ENCODE measurements at regions not wholly inside any gene's neighbourhood (a gene's known extent, or its start where the extent isn't known, plus 50 kb on each side); places are given as distances from the start of the nearest gene placed in this dataset.

GRCh38 chr22:49113758-49114157, 713.9 kb downstream of the BRD1 start:
- H3K4me3 Mint-ChIP-seq: no peak overlapping the region
- Histone ChIP-seq H3K79me2 (replicated peaks; ENCODE audit: insufficient read depth) (no peaks in the 10 kb centered on the region), H3F3A (replicated peaks; ENCODE audit: low read depth) (no peaks in the 10 kb centered on the region), H3K4me3 (no peak overlapping the region), H3K27ac (ENCODE audit: low read depth) (no peak overlapping the region), H3K27me3 (ENCODE audit: insufficient read depth) (no peaks in the 10 kb centered on the region), H3K36me3 (ENCODE audit: insufficient read depth) (no peaks in the 10 kb centered on the region), H3K4me2 (no peak overlapping the region), H4K20me1 (replicated peaks; ENCODE audit: insufficient read depth) (no peaks in the 10 kb centered on the region), H3K9me2 (ENCODE audit: insufficient read depth) (no peaks in the 10 kb centered on the region), H3K4me1 (ENCODE audit: insufficient read depth) (no peaks in the 10 kb centered on the region), H2AFZ (no peak overlapping the region)
- H3K27ac Mint-ChIP-seq: no peak overlapping the region
- H3K9me3 Mint-ChIP-seq: no peaks in the 10 kb centered on the region
- peaks cover 7% of the 10 kb centered on the region for H3K27me3 Mint-ChIP-seq (ENCODE audit: insufficient read depth, low read depth, poor library complexity)
- TF ChIP-seq, protein P1, sequence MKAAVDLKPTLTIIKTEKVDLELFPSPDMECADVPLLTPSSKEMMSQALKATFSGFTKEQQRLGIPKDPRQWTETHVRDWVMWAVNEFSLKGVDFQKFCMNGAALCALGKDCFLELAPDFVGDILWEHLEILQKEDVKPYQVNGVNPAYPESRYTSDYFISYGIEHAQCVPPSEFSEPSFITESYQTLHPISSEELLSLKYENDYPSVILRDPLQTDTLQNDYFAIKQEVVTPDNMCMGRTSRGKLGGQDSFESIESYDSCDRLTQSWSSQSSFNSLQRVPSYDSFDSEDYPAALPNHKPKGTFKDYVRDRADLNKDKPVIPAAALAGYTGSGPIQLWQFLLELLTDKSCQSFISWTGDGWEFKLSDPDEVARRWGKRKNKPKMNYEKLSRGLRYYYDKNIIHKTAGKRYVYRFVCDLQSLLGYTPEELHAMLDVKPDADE (IDR thresholded peaks at IDR 0.05): no peak
- TF ChIP-seq NANOG (IDR thresholded peaks at IDR 0.05; ENCODE audit: borderline replicate concordance) (no peak), STAT1 (IDR thresholded peaks at IDR 0.05; ENCODE audit: unreplicated experiment) (no peak), CREB1 (CRISPR knock-in tag; IDR thresholded peaks at IDR 0.05; ENCODE audit: low read depth) (no peak), EZH2 (IDR thresholded peaks at IDR 0.05; ENCODE audit: low read depth, unreplicated experiment) (no peak)
- TF ChIP-seq, protein P2, sequence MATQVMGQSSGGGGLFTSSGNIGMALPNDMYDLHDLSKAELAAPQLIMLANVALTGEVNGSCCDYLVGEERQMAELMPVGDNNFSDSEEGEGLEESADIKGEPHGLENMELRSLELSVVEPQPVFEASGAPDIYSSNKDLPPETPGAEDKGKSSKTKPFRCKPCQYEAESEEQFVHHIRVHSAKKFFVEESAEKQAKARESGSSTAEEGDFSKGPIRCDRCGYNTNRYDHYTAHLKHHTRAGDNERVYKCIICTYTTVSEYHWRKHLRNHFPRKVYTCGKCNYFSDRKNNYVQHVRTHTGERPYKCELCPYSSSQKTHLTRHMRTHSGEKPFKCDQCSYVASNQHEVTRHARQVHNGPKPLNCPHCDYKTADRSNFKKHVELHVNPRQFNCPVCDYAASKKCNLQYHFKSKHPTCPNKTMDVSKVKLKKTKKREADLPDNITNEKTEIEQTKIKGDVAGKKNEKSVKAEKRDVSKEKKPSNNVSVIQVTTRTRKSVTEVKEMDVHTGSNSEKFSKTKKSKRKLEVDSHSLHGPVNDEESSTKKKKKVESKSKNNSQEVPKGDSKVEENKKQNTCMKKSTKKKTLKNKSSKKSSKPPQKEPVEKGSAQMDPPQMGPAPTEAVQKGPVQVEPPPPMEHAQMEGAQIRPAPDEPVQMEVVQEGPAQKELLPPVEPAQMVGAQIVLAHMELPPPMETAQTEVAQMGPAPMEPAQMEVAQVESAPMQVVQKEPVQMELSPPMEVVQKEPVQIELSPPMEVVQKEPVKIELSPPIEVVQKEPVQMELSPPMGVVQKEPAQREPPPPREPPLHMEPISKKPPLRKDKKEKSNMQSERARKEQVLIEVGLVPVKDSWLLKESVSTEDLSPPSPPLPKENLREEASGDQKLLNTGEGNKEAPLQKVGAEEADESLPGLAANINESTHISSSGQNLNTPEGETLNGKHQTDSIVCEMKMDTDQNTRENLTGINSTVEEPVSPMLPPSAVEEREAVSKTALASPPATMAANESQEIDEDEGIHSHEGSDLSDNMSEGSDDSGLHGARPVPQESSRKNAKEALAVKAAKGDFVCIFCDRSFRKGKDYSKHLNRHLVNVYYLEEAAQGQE (IDR thresholded peaks at IDR 0.05; ENCODE audit: unreplicated experiment): no peak
- TF ChIP-seq, protein P3, sequence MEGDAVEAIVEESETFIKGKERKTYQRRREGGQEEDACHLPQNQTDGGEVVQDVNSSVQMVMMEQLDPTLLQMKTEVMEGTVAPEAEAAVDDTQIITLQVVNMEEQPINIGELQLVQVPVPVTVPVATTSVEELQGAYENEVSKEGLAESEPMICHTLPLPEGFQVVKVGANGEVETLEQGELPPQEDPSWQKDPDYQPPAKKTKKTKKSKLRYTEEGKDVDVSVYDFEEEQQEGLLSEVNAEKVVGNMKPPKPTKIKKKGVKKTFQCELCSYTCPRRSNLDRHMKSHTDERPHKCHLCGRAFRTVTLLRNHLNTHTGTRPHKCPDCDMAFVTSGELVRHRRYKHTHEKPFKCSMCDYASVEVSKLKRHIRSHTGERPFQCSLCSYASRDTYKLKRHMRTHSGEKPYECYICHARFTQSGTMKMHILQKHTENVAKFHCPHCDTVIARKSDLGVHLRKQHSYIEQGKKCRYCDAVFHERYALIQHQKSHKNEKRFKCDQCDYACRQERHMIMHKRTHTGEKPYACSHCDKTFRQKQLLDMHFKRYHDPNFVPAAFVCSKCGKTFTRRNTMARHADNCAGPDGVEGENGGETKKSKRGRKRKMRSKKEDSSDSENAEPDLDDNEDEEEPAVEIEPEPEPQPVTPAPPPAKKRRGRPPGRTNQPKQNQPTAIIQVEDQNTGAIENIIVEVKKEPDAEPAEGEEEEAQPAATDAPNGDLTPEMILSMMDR (conservative IDR thresholded peaks at IDR 0.05; ENCODE audit: low read depth in 2 of 2): no peak
- H3K4me1 Mint-ChIP-seq: no peaks in the 10 kb centered on the region
- DNase-seq (ENCODE audit: low spot score) (no peak), ATAC-seq (no peak)
- H3K36me3 Mint-ChIP-seq (ENCODE audit: low read depth): no peaks in the 10 kb centered on the region

- Histone ChIP-seq H3K27ac (ENCODE audit: low read depth) (no peak overlapping the region), H3K4me3 (no peak overlapping the region), H3K79me2 (replicated peaks; ENCODE audit: insufficient read depth) (no peaks in the 10 kb centered on the region), H4K20me1 (replicated peaks; ENCODE audit: insufficient read depth) (no peaks in the 10 kb centered on the region), H3K36me3 (ENCODE audit: insufficient read depth) (no peaks in the 10 kb centered on the region), H3K9me2 (ENCODE audit: insufficient read depth) (no peaks in the 10 kb centered on the region), H3K27me3 (ENCODE audit: insufficient read depth) (no peaks in the 10 kb centered on the region), H3F3A (replicated peaks; ENCODE audit: low read depth) (no peaks in the 10 kb centered on the region), H3K4me1 (ENCODE audit: insufficient read depth) (no peaks in the 10 kb centered on the region), H3K4me2 (no peak overlapping the region), H2AFZ (no peak overlapping the region)
- ATAC-seq (no peak), DNase-seq (ENCODE audit: low spot score) (no peak)
- H3K4me3 Mint-ChIP-seq: no peak overlapping the region
- H3K9me3 Mint-ChIP-seq: no peaks in the 10 kb centered on the region
- H3K27me3 Mint-ChIP-seq (ENCODE audit: insufficient read depth, low read depth, poor library complexity): peaks cover 7% of the 10 kb centered on the region
- no peaks in the 10 kb centered on the region for H3K36me3 Mint-ChIP-seq (ENCODE audit: low read depth)
- no peaks in the 10 kb centered on the region for H3K4me1 Mint-ChIP-seq
- no peak overlapping the region for H3K27ac Mint-ChIP-seq
- TF ChIP-seq, protein P1 (IDR thresholded peaks at IDR 0.05): no peak
- TF ChIP-seq STAT1 (IDR thresholded peaks at IDR 0.05; ENCODE audit: unreplicated experiment) (no peak), NANOG (IDR thresholded peaks at IDR 0.05; ENCODE audit: borderline replicate concordance) (no peak), CREB1 (CRISPR knock-in tag; IDR thresholded peaks at IDR 0.05; ENCODE audit: low read depth) (no peak), POLR2AphosphoS5 (IDR thresholded peaks at IDR 0.05; ENCODE audit: low read depth) (no peak), EZH2 (IDR thresholded peaks at IDR 0.05; ENCODE audit: low read depth, unreplicated experiment) (no peak), ZNF331 (CRISPR knock-in tag; IDR thresholded peaks at IDR 0.05; ENCODE audit: low read depth) (no peak), EZH2phosphoT487 (IDR thresholded peaks at IDR 0.05; ENCODE audit: unreplicated experiment) (no peak), ZNF114 (CRISPR knock-in tag; IDR thresholded peaks at IDR 0.05) (no peak)
- TF ChIP-seq, protein P3 (conservative IDR thresholded peaks at IDR 0.05; ENCODE audit: low read depth in 2 of 2): no peak
These were observed 714.7 kb downstream of the BRD1 start for GRCh38 chr22:49112661-49113626.

All from GM23338 (cell line).